WTC11 (cell line): ENCODE measurements at regions not wholly inside any gene's neighbourhood (a gene's known extent, or its start where the extent isn't known, plus 50 kb on each side); places are given as distances from the start of the nearest gene placed in this dataset.

Experiments
- ATAC-seq: fragments of 200-7000 bp; cut with Tn5 transposase; 2 replicates; pipeline ENCODE4 v1.10.0; 2021; ENCODE audit warnings: mild to moderate bottlenecking, moderate library complexity
- CTCF ChIA-PET: fragments of 300-600 bp; sonication (Branson Sonifier 250); formaldehyde crosslinking; loops from one replicate; lab custom pipeline; 2021; ENCODE audit warnings: antibody characterized with exemption; lab: Charles Lee
- POLR2A ChIA-PET: fragments of 350-600 bp; sonication (Branson Sonifier 250); formaldehyde crosslinking; loops from one replicate; lab custom pipeline; 2021; ENCODE audit warnings: antibody characterized with exemption; lab: Charles Lee
- DNase-seq: peaks from one replicate; pipeline ENCODE4 v3.0.0; 2021; ENCODE audit warnings: low spot score
- H3K27ac Mint-ChIP-seq: 2 replicates; pipeline ENCODE4 v1.8.0; 2021; ENCODE audit warnings: mixed read lengths
- H3K27me3 Mint-ChIP-seq: 2 replicates; pipeline ENCODE4 v1.8.0; 2021; ENCODE audit warnings: low read depth, mild to moderate bottlenecking, moderate library complexity, mixed read lengths
- H3K36me3 Mint-ChIP-seq: 2 replicates; pipeline ENCODE4 v1.8.0; 2021; ENCODE audit warnings: mixed read lengths
- H3K4me1 Mint-ChIP-seq: 2 replicates; pipeline ENCODE4 v1.8.0; 2022; ENCODE audit warnings: mixed read lengths
- H3K4me3 Mint-ChIP-seq: 2 replicates; pipeline ENCODE4 v1.8.0; 2021; ENCODE audit warnings: mild to moderate bottlenecking, moderate library complexity, mixed read lengths
- H3K9me3 Mint-ChIP-seq: 2 replicates; pipeline ENCODE4 v1.8.0; 2021; ENCODE audit warnings: mixed read lengths
- AFF4 ChIP-seq: sonication (generic); formaldehyde crosslinking; IDR thresholded peaks from 2 replicates; pipeline ENCODE4 v1.8.1; 2023; ENCODE audit warnings: mild to moderate bottlenecking, missing genetic modification reagents, borderline replicate concordance
- ATF1 ChIP-seq: sonication (generic); formaldehyde crosslinking; IDR thresholded peaks from 2 replicates; pipeline ENCODE4 v1.8.1; 2023; ENCODE audit warnings: mild to moderate bottlenecking, moderate library complexity, missing genetic modification reagents
- ATF6 ChIP-seq: sonication (generic); formaldehyde crosslinking; IDR thresholded peaks from 2 replicates; pipeline ENCODE4 v1.8.1; 2023; ENCODE audit warnings: mild to moderate bottlenecking, missing genetic modification reagents
- CTCF ChIP-seq: fragments of 200-600 bp; IDR thresholded peaks from 2 replicates; pipeline ENCODE4 v1.8.0; 2022; ENCODE audit warnings: antibody characterized with exemption
- E2F1 ChIP-seq: sonication (generic); formaldehyde crosslinking; IDR thresholded peaks from 2 replicates; pipeline ENCODE4 v1.8.0; 2022; ENCODE audit warnings: mild to moderate bottlenecking, missing genetic modification reagents
- E2F5 ChIP-seq: sonication (generic); formaldehyde crosslinking; IDR thresholded peaks from 2 replicates; pipeline ENCODE4 v1.8.1; 2022; ENCODE audit warnings: mild to moderate bottlenecking, moderate library complexity, missing genetic modification reagents
- ELF4 ChIP-seq: sonication (generic); formaldehyde crosslinking; IDR thresholded peaks from 2 replicates; pipeline ENCODE4 v1.8.1; 2022; ENCODE audit warnings: low read depth, mild to moderate bottlenecking, moderate library complexity, missing genetic modification reagents
- EMX1 ChIP-seq: fragments of 250-450 bp; sonication (Bioruptor Pico); IDR thresholded peaks from 2 replicates; pipeline ENCODE4 v1.8.0; 2021; ENCODE audit warnings: mild to moderate bottlenecking
- HMGA2 ChIP-seq: fragments of 250-450 bp; sonication (Bioruptor Pico); IDR thresholded peaks from 2 replicates; pipeline ENCODE4 v1.4.0; 2021; ENCODE audit warnings: mild to moderate bottlenecking, moderate library complexity
- JAZF1 ChIP-seq: fragments of 250-450 bp; sonication (Bioruptor Pico); IDR thresholded peaks from 2 replicates; pipeline ENCODE4 v1.9.0; 2021; ENCODE audit warnings: moderate library complexity, mild to moderate bottlenecking, inconsistent platforms
- JUN ChIP-seq: sonication (generic); formaldehyde crosslinking; IDR thresholded peaks from 2 replicates; pipeline ENCODE4 v1.8.0; 2023; ENCODE audit warnings: mild to moderate bottlenecking, missing genetic modification reagents
- MXD4 ChIP-seq: fragments of 250-450 bp; sonication (Bioruptor Pico); IDR thresholded peaks from 2 replicates; pipeline ENCODE4 v1.8.0; 2021; ENCODE audit warnings: mild to moderate bottlenecking, moderate library complexity, borderline replicate concordance
- RORB ChIP-seq: fragments of 250-450 bp; sonication (Bioruptor Pico); IDR thresholded peaks from 2 replicates; pipeline ENCODE4 v1.9.0; 2021; ENCODE audit warnings: mild to moderate bottlenecking
- SMAD3 ChIP-seq: sonication (generic); formaldehyde crosslinking; IDR thresholded peaks from 2 replicates; pipeline ENCODE4 v1.8.0; 2022; ENCODE audit warnings: missing genetic modification reagents, mild to moderate bottlenecking, borderline replicate concordance
- SMAD4 ChIP-seq: sonication (generic); formaldehyde crosslinking; IDR thresholded peaks from 2 replicates; pipeline ENCODE4 v1.8.0; 2022; ENCODE audit warnings: mild to moderate bottlenecking, missing genetic modification reagents
- TEAD1 ChIP-seq: sonication (generic); formaldehyde crosslinking; IDR thresholded peaks from 2 replicates; pipeline ENCODE4 v1.8.0; 2022; ENCODE audit warnings: mild to moderate bottlenecking, missing genetic modification reagents
- ZNF121 ChIP-seq: sonication (generic); formaldehyde crosslinking; IDR thresholded peaks from 2 replicates; pipeline ENCODE4 v1.8.0; 2023; ENCODE audit warnings: missing genetic modification reagents
- ZNF512 ChIP-seq: sonication (generic); formaldehyde crosslinking; IDR thresholded peaks from 2 replicates; pipeline ENCODE4 v1.8.1; 2022; ENCODE audit warnings: missing genetic modification reagents, borderline replicate concordance

- TF ChIP-seq HMGA2 (CRISPR knock-in tag) (no peak), E2F1 (CRISPR knock-in tag) (no peak), ELF4 (no peak)
Observed at GRCh38 chr4:18813771-18814170, 792.2 kb upstream of the LCORL start (continued).

- H3K4me1 Mint-ChIP-seq = peaks cover 14% of the 10 kb centered on the region; the same call in 1 of the 2 replicates
- H3K27ac Mint-ChIP-seq = no peak overlapping the region
- H3K36me3 Mint-ChIP-seq = peaks cover 31% of the 10 kb centered on the region
- ChIA-PET CTCF (no interaction called here), POLR2A (no interaction called here)
- 0 out of 2 replicates have a peak, but pooled peaks cover 4% of the 10 kb centered on the region for H3K27me3 Mint-ChIP-seq
- H3K4me3 Mint-ChIP-seq = no peak overlapping the region
- H3K9me3 Mint-ChIP-seq = peaks cover 34% of the 10 kb centered on the region
- no peak for TF ChIP-seq TEAD1 (CRISPR knock-in tag)
- TF ChIP-seq ZNF512 (CRISPR knock-in tag) = no peak
- TF ChIP-seq, all 79 proteins: peak for 0
- ATAC-seq (no peak), DNase-seq (no peak)
Observed at GRCh38 chr4:18813055-18813454, 791.5 kb upstream of the LCORL start.

GRCh38 chr4:18803781-18804180 lies 782.2 kb upstream of the LCORL start:
- H3K9me3 Mint-ChIP-seq = peaks cover 21% of the 10 kb centered on the region
- DNase-seq = no peak
- no peaks in the 10 kb centered on the region for H3K27me3 Mint-ChIP-seq
- H3K4me3 Mint-ChIP-seq = no peak overlapping the region
- peaks cover 5% of the 10 kb centered on the region; the same call in 1 of the 2 replicates for H3K36me3 Mint-ChIP-seq
- peaks cover 9% of the 10 kb centered on the region for H3K4me1 Mint-ChIP-seq
- ChIA-PET POLR2A (no interaction called here), CTCF (no interaction called here)
- TF ChIP-seq AFF4 (no peak), MXD4 (CRISPR knock-in tag) (no peak), JUN (no peak), SMAD4 (CRISPR knock-in tag) (no peak), HMGA2 (CRISPR knock-in tag) (no peak)
- no peak overlapping the region for H3K27ac Mint-ChIP-seq
- ATAC-seq = no peak

GRCh38 chr4:18798123-18798522 lies 776.6 kb upstream of the LCORL start:
- DNase-seq (no peak), ATAC-seq (no peak)
- Mint-ChIP-seq H3K27ac (no peak overlapping the region), H3K4me3 (no peak overlapping the region), H3K27me3 (no peaks in the 10 kb centered on the region), H3K4me1 (peaks cover 9% of the 10 kb centered on the region), H3K9me3 (no peaks in the 10 kb centered on the region), H3K36me3 (no peaks in the 10 kb centered on the region)
- TF ChIP-seq SMAD3 (CRISPR knock-in tag) (no peak), E2F5 (CRISPR knock-in tag) (no peak), CTCF (no peak), ZNF121 (no peak), ELF4 (no peak), ATF6 (CRISPR knock-in tag) (no peak), EMX1 (CRISPR knock-in tag) (no peak), ATF1 (CRISPR knock-in tag) (no peak), JAZF1 (CRISPR knock-in tag) (no peak), TEAD1 (CRISPR knock-in tag) (no peak), JUN (no peak), RORB (no peak), SMAD4 (CRISPR knock-in tag) (no peak)
- ChIA-PET CTCF (no interaction called here), POLR2A (no interaction called here)
